Type B pancreatic cell (in vitro differentiated cells): ENCODE measurements at regions not wholly inside any gene's neighbourhood (a gene's known extent, or its start where the extent isn't known, plus 50 kb on each side); places are given as distances from the start of the nearest gene placed in this dataset.

ENCODE experiments used
- DNase-seq: peaks from one replicate; pipeline ENCODE4 v3.0.0; 2021; ENCODE audit warnings: mixed read lengths; ENCODE audit not compliant: unreplicated experiment; ENCODE audit errors: extremely low spot score
- H3K27ac Mint-ChIP-seq: 2 replicates; pipeline ENCODE4 v1.8.0; 2021; ENCODE audit warnings: mild to moderate bottlenecking, mixed read lengths
- H3K27me3 Mint-ChIP-seq: 2 replicates; pipeline ENCODE4 v1.8.0; 2021; ENCODE audit warnings: mixed read lengths
- H3K36me3 Mint-ChIP-seq: 2 replicates; pipeline ENCODE4 v1.8.0; 2021; ENCODE audit warnings: mixed read lengths
- H3K4me1 Mint-ChIP-seq: one replicate; pipeline ENCODE4 v1.8.0; 2021; ENCODE audit warnings: mixed read lengths; ENCODE audit not compliant: unreplicated experiment
- H3K4me3 Mint-ChIP-seq: 2 replicates; pipeline ENCODE4 v1.8.0; 2021; ENCODE audit warnings: mild to moderate bottlenecking, mixed read lengths
- H3K9me3 Mint-ChIP-seq: 2 replicates; pipeline ENCODE4 v1.8.0; 2021; ENCODE audit warnings: mixed read lengths
- TF ChIP-seq, protein P1 (sequence below): fragments of 200-600 bp; sonication (generic); conservative IDR thresholded peaks from 2 replicates; pipeline ENCODE4 v1.5.0; 2021; ENCODE audit warnings: antibody characterized with exemption, mild to moderate bottlenecking

DNA sequence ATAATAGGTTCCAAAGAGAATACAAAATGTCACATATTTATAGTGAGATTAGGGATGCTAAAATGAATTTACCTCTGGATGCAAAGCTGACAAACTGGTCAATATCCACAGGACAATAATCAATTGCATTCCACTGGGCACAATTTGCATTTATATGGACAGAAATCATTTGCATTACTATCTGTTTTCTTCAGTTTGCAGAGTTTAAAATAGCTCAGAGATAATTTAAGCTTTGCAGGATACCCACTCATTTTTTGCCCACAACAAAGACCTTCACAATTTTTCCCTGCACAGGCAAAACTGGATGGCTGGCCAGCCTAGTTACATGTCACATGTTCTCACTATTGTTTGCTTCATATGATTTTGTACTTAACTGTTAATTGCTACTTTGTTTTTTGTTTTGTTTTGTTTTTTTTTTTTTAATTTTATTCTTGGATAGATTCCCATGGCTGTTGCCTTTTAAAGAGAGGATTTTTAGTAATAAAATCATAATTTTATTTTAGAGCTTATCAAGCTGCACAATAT is 483.5 kb downstream of the UTRN start:
- Mint-ChIP-seq H3K36me3 (peaks cover 5% of the 10 kb centered on the region), H3K4me1 (no peaks in the 10 kb centered on the region), H3K4me3 (no peak overlapping the region), H3K27ac (no peak overlapping the region), H3K9me3 (no peaks in the 10 kb centered on the region), H3K27me3 (no peaks in the 10 kb centered on the region)
- TF ChIP-seq, protein P1, sequence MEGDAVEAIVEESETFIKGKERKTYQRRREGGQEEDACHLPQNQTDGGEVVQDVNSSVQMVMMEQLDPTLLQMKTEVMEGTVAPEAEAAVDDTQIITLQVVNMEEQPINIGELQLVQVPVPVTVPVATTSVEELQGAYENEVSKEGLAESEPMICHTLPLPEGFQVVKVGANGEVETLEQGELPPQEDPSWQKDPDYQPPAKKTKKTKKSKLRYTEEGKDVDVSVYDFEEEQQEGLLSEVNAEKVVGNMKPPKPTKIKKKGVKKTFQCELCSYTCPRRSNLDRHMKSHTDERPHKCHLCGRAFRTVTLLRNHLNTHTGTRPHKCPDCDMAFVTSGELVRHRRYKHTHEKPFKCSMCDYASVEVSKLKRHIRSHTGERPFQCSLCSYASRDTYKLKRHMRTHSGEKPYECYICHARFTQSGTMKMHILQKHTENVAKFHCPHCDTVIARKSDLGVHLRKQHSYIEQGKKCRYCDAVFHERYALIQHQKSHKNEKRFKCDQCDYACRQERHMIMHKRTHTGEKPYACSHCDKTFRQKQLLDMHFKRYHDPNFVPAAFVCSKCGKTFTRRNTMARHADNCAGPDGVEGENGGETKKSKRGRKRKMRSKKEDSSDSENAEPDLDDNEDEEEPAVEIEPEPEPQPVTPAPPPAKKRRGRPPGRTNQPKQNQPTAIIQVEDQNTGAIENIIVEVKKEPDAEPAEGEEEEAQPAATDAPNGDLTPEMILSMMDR = no peak
- no peak for DNase-seq

GRCh38 chr6:144769142-144769541 is 484.0 kb downstream of the UTRN start:
- Mint-ChIP-seq H3K9me3 (no peaks in the 10 kb centered on the region), H3K27ac (no peak overlapping the region), H3K4me1 (no peaks in the 10 kb centered on the region), H3K27me3 (no peaks in the 10 kb centered on the region), H3K36me3 (peaks cover 6% of the 10 kb centered on the region), H3K4me3 (no peak overlapping the region)
- no peak for DNase-seq
- TF ChIP-seq, protein P1 = no peak

- Mint-ChIP-seq H3K36me3 (peaks cover 18% of the 10 kb centered on the region), H3K4me3 (no peak overlapping the region), H3K27ac (no peak overlapping the region), H3K27me3 (no peaks in the 10 kb centered on the region), H3K9me3 (no peaks in the 10 kb centered on the region), H3K4me1 (no peaks in the 10 kb centered on the region)
- no peak for DNase-seq
- TF ChIP-seq, protein P1 = no peak
Measured at GRCh38 chr6:144776031-144776819, 491.1 kb downstream of the UTRN start.

DNA sequence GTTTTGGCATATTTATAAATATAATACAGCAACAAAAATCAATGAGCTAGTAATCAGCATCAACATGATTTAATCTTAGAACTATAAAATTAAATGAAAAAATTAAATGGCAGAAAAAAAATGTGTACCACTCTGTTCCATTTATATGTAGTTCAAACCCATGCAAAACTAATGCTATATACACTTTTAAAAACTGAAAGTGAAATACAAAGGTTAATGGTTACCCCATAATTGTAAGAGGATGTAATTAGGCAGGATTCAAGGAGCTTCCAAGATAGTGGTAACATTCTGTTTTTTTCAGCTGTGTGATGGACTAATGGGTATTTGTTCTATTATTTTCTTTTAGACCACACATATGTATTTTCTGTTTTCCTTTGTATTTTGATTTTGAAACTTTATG is 492.1 kb downstream of the UTRN start:
- peaks cover 18% of the 10 kb centered on the region for H3K36me3 Mint-ChIP-seq
- TF ChIP-seq, protein P1 = no peak
- no peak overlapping the region for H3K4me3 Mint-ChIP-seq
- H3K4me1 Mint-ChIP-seq = no peaks in the 10 kb centered on the region
- no peak overlapping the region for H3K27ac Mint-ChIP-seq
- no peak for DNase-seq
- H3K9me3 Mint-ChIP-seq = no peaks in the 10 kb centered on the region
- H3K27me3 Mint-ChIP-seq = no peaks in the 10 kb centered on the region

DNA sequence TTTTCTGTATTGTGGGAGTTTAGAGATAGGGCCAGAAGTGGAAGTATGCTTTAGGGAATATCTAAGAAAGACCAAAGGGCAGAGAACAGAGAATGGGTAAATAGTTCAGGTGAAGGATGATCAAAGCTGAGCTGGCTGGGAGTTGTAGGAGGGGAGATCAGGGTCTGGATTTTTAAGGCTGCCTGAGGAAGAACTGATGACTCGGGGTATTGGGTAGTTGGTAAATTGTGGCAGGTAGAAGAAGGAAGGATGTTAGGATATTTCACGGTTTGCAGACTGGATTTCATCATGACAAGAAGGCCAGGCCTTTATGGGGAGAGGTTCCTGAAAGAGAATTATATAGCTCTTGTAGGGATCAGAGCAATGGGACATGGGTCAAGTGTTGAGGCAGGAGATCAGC is 492.9 kb downstream of the UTRN start:
- no peak for DNase-seq
- no peaks in the 10 kb centered on the region for H3K27me3 Mint-ChIP-seq
- no peak overlapping the region for H3K27ac Mint-ChIP-seq

More for the DNA sequence above, 492.9 kb downstream of the UTRN start:
- Mint-ChIP-seq H3K36me3 (peaks cover 15% of the 10 kb centered on the region), H3K4me1 (no peaks in the 10 kb centered on the region), H3K9me3 (no peaks in the 10 kb centered on the region), H3K4me3 (no peak overlapping the region)
- TF ChIP-seq, protein P1 = no peak
